Activated CD4-positive, alpha-beta memory T cell treated with anti-CD3 and anti-CD28 coated beads for 36 hours (primary cell): ENCODE measurements at regions not wholly inside any gene's neighbourhood (a gene's known extent, or its start where the extent isn't known, plus 50 kb on each side); places are given as distances from the start of the nearest gene placed in this dataset.

ENCODE experiments used
- CTCF ChIA-PET: fragments of 350-600 bp; sonication (Branson Sonifier 250); formaldehyde crosslinking; loops from one replicate; lab custom pipeline; 2021; ENCODE audit warnings: antibody characterized with exemption, inconsistent platforms; lab: Charles Lee
- POLR2A ChIA-PET: fragments of 350-600 bp; sonication (Branson Sonifier 250); formaldehyde crosslinking; loops from one replicate; lab custom pipeline; 2021; ENCODE audit warnings: antibody characterized with exemption; lab: Charles Lee
- DNase-seq: peaks from one replicate; pipeline ENCODE4 v3.0.0-alpha.2; 2020
- H3K27ac Mint-ChIP-seq: one replicate; pipeline ENCODE4 v1.8.0; 2021; ENCODE audit warnings: mixed read lengths
- H3K27me3 Mint-ChIP-seq: one replicate; pipeline ENCODE4 v1.8.0; 2021; ENCODE audit warnings: mixed read lengths
- H3K36me3 Mint-ChIP-seq: one replicate; pipeline ENCODE4 v1.8.0; 2021; ENCODE audit warnings: mixed read lengths
- H3K4me1 Mint-ChIP-seq: one replicate; pipeline ENCODE4 v1.8.0; 2021; ENCODE audit warnings: low read depth, mixed read lengths
- H3K4me3 Mint-ChIP-seq: one replicate; pipeline ENCODE4 v1.8.0; 2021; ENCODE audit warnings: mild to moderate bottlenecking, mixed read lengths
- H3K9me3 Mint-ChIP-seq: one replicate; pipeline ENCODE4 v1.8.0; 2021; ENCODE audit warnings: mixed read lengths
- intact Hi-C: fragments of 100-400 bp; cut with micrococcal nuclease; formaldehyde crosslinking; loops from one replicate; pipeline ENCODE4 v1.15.1; 2023

DNA sequence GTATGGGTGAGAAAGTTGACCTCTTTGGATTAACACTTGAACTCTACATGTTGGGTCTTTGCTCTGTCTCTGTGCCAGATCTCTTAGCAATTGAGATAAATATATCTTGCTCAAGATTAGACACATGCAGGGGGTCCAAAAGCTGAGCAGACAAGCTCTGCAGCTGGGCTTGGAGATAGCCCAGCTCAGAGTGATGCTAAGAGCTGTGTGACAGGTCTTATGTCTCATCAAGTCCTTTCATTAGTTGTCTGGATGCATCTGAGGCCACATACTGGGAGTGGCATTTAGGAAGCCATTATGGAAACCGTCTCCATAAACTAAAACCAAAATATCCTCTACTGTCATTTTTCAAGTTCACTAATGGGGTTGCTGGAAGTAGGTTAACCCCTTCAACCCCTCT, 289.4 kb upstream of the DUSP10 start:
- intact Hi-C loops, result no loop called here

DNA sequence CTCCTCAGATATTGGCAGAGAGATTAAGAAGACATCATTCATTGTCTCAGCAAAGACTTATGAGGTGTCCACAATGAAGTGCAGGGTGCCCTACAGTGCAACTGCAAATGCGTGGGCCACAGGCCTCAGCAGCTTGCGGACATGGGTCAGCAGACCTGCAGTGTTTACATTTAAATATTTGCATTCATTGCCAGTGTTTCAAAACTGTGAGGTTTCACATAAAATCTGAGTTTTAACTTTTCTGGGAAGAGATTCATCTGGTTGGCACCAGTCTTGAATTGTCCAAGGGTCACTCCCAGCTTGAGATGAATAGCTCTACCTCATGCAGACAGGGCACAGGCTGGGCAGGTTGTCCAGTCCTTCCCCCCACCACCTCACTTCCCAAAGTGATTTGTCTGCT, 286.8 kb upstream of the DUSP10 start:
- Mint-ChIP-seq H3K9me3 (no peaks in the 10 kb centered on the region), H3K36me3 (no peaks in the 10 kb centered on the region), H3K27me3 (no peaks in the 10 kb centered on the region), H3K4me3 (no peak overlapping the region), H3K4me1 (no peaks in the 10 kb centered on the region), H3K27ac (no peak overlapping the region)
- intact Hi-C loops, result no loop called here
- ChIA-PET CTCF (interaction anchor here (0.6 kb wide), 1 partner anchor 172 kb away, joined by 4 read pairs; no protein-coding TSS in a partner anchor), POLR2A (no interaction called here)
- DNase-seq, result no peak

More for the DNA sequence above, 289.4 kb upstream of the DUSP10 start:
- Mint-ChIP-seq H3K9me3 (no peaks in the 10 kb centered on the region), H3K4me3 (no peak overlapping the region), H3K4me1 (no peaks in the 10 kb centered on the region), H3K27me3 (peaks cover 6% of the 10 kb centered on the region), H3K27ac (no peak overlapping the region), H3K36me3 (no peaks in the 10 kb centered on the region)
- ChIA-PET CTCF (interaction anchor here (0.7 kb wide), 1 partner anchor 554 kb away, joined by 3 read pairs; no protein-coding TSS in a partner anchor), POLR2A (no interaction called here)
- no peak for DNase-seq

DNA sequence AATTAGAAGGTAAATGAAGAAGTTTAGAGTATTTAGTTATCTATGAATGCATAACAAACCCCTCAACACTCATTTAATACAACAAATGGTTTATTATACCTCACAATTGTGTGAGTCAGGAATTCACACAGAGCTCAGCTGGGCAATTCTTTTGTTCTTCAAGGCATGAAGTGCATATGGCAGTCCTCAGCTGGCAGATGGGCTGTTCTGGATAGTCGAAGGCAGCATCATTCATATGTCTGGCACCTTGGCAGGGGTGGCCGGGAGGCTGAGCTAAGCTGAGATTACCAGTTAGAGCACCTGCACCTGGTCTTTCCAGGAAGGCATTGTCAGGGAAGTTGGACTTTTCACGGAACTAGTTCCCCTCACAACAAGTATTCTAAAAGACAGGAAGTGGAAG, 286.2 kb upstream of the DUSP10 start:
- no peak overlapping the region for H3K27ac Mint-ChIP-seq
- no peak overlapping the region for H3K4me3 Mint-ChIP-seq
- no peaks in the 10 kb centered on the region for H3K9me3 Mint-ChIP-seq
- ChIA-PET POLR2A (no interaction called here), CTCF (interaction anchor here (0.6 kb wide), 1 partner anchor 173 kb away, joined by 4 read pairs; no protein-coding TSS in a partner anchor)
- intact Hi-C loops, result no loop called here
- no peaks in the 10 kb centered on the region for H3K27me3 Mint-ChIP-seq
- no peaks in the 10 kb centered on the region for H3K4me1 Mint-ChIP-seq
- no peaks in the 10 kb centered on the region for H3K36me3 Mint-ChIP-seq
- DNase-seq, result no peak

DNA sequence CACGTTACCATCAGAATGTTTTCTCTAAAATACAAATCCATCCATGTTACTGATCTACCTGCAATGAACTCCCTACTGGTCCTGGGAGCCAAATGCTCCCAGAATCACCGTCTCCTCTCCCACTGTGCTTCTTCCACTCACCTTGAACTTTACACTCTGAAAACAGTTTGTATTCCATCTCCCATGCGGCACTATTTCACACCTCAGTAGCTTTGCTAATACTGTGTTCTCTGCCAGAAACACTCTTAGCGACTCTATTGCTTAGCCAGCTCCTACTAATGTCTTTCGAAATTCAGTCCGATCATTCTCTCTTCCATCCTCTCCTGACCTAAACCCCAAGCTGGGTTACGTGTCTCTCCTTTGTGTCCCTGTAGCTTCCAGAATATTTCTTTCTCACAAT, 284.4 kb upstream of the DUSP10 start:
- H3K27me3 Mint-ChIP-seq, result no peaks in the 10 kb centered on the region
- no peak for DNase-seq
- no peaks in the 10 kb centered on the region for H3K36me3 Mint-ChIP-seq
- intact Hi-C loops, result no loop called here
- POLR2A ChIA-PET, result no interaction called here
- no peaks in the 10 kb centered on the region for H3K4me1 Mint-ChIP-seq
- no peak overlapping the region for H3K27ac Mint-ChIP-seq
- no peaks in the 10 kb centered on the region for H3K9me3 Mint-ChIP-seq
- CTCF ChIA-PET, result no interaction called here
- no peak overlapping the region for H3K4me3 Mint-ChIP-seq

DNA sequence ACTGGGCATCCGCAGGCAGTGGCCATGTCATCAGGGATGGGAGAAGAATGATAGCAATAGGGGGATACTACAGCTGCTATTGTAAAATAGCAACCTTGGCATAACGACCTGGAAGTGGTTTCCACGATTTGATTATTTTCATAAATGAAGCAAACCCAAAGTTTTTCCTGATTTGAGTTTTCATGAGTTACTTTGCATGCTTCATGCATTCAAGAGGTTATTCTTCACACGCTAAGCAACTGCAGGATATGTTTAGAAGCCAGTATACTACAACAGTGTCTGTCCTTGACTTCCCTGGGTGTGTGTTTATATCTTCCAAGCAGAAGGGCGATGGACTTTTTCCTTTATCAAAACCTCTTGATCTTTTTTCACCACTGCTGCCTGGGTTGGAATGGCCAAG, 281.1 kb upstream of the DUSP10 start:
- intact Hi-C loops, result no loop called here
- no peak overlapping the region for H3K4me3 Mint-ChIP-seq
- POLR2A ChIA-PET, result no interaction called here
- no peaks in the 10 kb centered on the region for H3K36me3 Mint-ChIP-seq
- no peak overlapping the region for H3K27ac Mint-ChIP-seq
- H3K9me3 Mint-ChIP-seq, result no peaks in the 10 kb centered on the region
- CTCF ChIA-PET, result no interaction called here
- DNase-seq, result no peak
- no peaks in the 10 kb centered on the region for H3K4me1 Mint-ChIP-seq
- no peaks in the 10 kb centered on the region for H3K27me3 Mint-ChIP-seq

DNA sequence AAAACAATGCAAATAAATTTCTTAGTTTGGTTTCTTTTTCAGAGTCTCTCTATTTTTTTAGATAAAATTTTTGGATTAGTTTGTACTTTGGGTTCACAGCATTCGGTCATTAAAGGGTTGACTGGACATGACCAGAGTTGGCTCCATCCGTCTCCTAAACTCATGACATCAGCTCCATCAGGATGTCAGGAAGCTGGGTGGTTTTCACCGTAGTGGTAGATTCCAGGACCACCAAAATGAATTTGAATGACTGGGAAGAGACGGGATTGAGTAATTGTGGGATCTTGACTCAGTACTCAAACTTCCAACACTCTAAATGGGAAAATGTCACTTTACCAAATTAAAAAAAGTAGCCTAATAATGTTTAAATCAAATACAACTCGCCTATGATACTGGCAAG, 279.2 kb upstream of the DUSP10 start:
- Mint-ChIP-seq H3K4me1 (no peaks in the 10 kb centered on the region), H3K36me3 (no peaks in the 10 kb centered on the region), H3K27me3 (no peaks in the 10 kb centered on the region), H3K4me3 (no peak overlapping the region), H3K27ac (no peak overlapping the region), H3K9me3 (no peaks in the 10 kb centered on the region)
- POLR2A ChIA-PET, result interaction anchor here (0.7 kb wide), 1 partner anchor 226 kb away, joined by 3 read pairs; no protein-coding TSS in a partner anchor
- intact Hi-C loops, result no loop called here
- CTCF ChIA-PET, result interaction anchor here (1.0 kb wide), 1 partner anchor 606 kb away, joined by 3 read pairs; no protein-coding TSS in a partner anchor
- DNase-seq, result no peak

DNA sequence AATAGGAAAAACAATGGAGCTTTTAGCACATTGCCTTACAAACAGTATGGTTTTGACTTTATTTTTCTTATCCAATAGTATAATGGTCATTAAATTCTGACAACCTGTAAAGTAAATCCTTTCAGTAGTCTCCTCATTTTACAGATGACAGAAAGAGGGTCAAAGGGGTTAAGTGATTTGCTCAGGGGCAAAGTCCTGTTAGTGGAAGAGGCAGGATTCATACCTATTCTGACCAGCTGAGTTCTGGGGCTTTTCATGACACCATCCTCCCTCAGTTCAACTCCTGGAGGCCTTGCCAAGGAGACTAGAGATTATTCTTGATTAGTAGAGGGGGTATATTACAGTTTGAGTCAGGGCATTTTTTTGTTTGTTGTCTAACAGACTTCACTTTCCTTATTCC, 278.7 kb upstream of the DUSP10 start:
- H3K36me3 Mint-ChIP-seq, result no peaks in the 10 kb centered on the region
- intact Hi-C loops, result no loop called here
- H3K4me3 Mint-ChIP-seq, result no peak overlapping the region
- H3K27ac Mint-ChIP-seq, result no peak overlapping the region
- ChIA-PET CTCF (interaction anchor here (1.0 kb wide), 1 partner anchor 606 kb away, joined by 3 read pairs; no protein-coding TSS in a partner anchor), POLR2A (no interaction called here)
- H3K27me3 Mint-ChIP-seq, result no peaks in the 10 kb centered on the region
- no peaks in the 10 kb centered on the region for H3K4me1 Mint-ChIP-seq
- H3K9me3 Mint-ChIP-seq, result no peaks in the 10 kb centered on the region
- DNase-seq, result no peak

DNA sequence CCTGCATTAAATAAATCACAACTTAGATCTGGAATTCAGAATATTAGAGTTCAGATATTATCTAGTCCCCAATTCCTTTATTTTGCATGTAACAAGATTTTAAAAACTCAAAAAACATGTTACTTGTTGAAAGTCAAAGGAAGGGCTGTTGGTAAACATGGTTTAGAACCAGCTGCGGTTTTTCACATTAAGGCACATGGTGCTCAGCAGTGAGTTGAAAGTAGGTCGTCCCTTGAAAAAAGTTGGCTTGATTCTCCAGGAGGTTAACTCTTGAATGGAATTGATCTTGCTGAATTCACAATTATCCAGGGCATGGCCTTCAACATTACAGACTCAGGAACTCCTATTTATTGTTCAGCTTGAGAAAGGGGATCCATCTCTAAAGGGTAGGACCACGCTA, 277.1 kb upstream of the DUSP10 start:
- DNase-seq, result no peak
- H3K27me3 Mint-ChIP-seq, result no peaks in the 10 kb centered on the region
- H3K4me1 Mint-ChIP-seq, result no peaks in the 10 kb centered on the region
- CTCF ChIA-PET, result no interaction called here
- no peaks in the 10 kb centered on the region for H3K9me3 Mint-ChIP-seq
- intact Hi-C loops, result no loop called here
- no peak overlapping the region for H3K27ac Mint-ChIP-seq
- POLR2A ChIA-PET, result no interaction called here
- no peak overlapping the region for H3K4me3 Mint-ChIP-seq
- H3K36me3 Mint-ChIP-seq, result no peaks in the 10 kb centered on the region

DNA sequence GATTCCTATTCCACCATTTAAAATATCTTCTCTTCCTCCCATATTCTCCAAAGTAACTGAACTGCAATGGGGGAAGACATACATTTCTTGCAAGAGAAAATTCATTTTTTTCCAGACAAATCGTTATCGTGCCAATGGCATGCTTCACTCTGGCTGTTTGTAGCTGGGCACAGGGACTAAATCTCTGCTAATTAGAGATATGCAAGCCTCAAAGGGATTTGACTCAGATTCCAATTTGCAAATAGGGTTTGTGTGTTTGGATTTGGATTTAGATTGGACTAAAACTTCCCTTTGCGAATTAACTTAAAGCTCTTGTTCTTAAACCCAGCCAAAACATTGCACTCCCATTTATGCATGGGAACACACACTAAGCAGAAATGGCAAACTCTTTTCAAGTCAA, 276.2 kb upstream of the DUSP10 start:
- no peaks in the 10 kb centered on the region for H3K36me3 Mint-ChIP-seq
- H3K27ac Mint-ChIP-seq, result no peak overlapping the region
- H3K4me3 Mint-ChIP-seq, result no peak overlapping the region
- no peaks in the 10 kb centered on the region for H3K27me3 Mint-ChIP-seq
- ChIA-PET POLR2A (no interaction called here), CTCF (no interaction called here)
- no peaks in the 10 kb centered on the region for H3K4me1 Mint-ChIP-seq
- no peaks in the 10 kb centered on the region for H3K9me3 Mint-ChIP-seq
- intact Hi-C loops, result no loop called here
- DNase-seq, result no peak

DNA sequence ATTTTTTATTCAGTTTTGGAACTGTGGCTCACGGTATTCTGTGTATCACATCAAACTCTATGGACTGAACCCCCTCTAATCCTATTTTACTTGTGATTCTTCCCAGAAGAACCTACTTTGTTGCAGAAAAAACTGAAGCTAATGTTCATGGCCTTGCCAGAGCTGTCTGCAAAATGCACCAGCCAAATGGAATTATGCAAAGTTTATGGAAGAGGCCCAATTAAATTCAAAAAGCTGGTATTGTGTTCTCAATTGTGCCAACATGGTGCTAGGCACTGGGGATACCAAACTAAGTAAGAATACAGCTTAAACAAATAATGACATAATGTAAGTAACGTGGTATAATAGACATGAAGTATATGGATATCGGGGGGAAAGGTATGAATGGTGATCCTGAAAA, 273.8 kb upstream of the DUSP10 start:
- no peak for DNase-seq
- Mint-ChIP-seq H3K36me3 (no peaks in the 10 kb centered on the region), H3K9me3 (no peaks in the 10 kb centered on the region), H3K27me3 (no peaks in the 10 kb centered on the region), H3K4me3 (no peak overlapping the region), H3K27ac (no peak overlapping the region), H3K4me1 (no peaks in the 10 kb centered on the region)
- intact Hi-C loops, result no loop called here
- ChIA-PET CTCF (interaction anchor here (1.2 kb wide), 1 partner anchor 440 kb away, joined by 4 read pairs; no protein-coding TSS in a partner anchor), POLR2A (no interaction called here)

DNA sequence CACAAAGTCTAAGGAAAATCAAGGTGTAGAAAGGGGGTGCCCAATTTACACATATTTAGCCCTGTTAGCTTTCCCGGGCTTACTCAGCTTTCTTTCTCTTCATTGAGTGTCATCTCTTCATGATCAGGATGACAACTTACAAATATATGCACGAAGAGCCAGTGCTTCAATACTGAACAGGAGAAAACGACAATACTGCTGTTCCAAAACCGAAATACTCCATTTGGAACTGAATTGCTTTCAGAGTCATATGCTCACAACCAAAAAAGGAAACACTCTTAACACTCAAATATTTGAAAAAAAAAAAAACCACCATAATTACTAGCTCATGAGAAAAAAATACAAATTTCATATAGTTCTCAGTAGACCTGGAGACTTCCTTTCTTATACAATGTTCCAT, 272.1 kb upstream of the DUSP10 start:
- no peaks in the 10 kb centered on the region for H3K27me3 Mint-ChIP-seq
- CTCF ChIA-PET, result no interaction called here
- POLR2A ChIA-PET, result interaction anchor here (0.6 kb wide), 1 partner anchor 441 kb away, joined by 3 read pairs; no protein-coding TSS in a partner anchor
- DNase-seq, result no peak
- H3K9me3 Mint-ChIP-seq, result no peaks in the 10 kb centered on the region
- intact Hi-C loops, result no loop called here
- no peak overlapping the region for H3K4me3 Mint-ChIP-seq
- no peaks in the 10 kb centered on the region for H3K36me3 Mint-ChIP-seq
- H3K27ac Mint-ChIP-seq, result no peak overlapping the region
- no peaks in the 10 kb centered on the region for H3K4me1 Mint-ChIP-seq

DNA sequence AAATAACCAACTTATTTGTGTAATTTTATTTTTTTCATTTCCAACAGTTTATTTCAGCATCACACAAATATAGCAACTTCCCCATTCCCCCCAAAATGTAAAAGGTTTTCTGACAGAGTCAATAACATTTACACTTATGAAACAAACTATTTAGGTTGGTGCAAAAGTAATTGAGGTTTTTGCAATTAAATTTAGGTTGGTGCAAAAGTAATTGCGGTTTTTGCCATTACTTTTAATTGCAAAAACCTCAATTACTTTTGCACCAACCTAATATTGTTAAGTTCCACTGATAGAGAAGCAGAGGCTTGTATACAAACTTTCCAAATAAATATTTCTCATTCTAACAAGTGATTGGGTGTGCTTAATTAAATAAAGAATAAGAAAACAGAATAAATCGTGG, 270.9 kb upstream of the DUSP10 start:
- Mint-ChIP-seq H3K9me3 (no peaks in the 10 kb centered on the region), H3K27ac (no peak overlapping the region), H3K4me3 (no peak overlapping the region), H3K36me3 (no peaks in the 10 kb centered on the region), H3K4me1 (no peaks in the 10 kb centered on the region), H3K27me3 (no peaks in the 10 kb centered on the region)
- ChIA-PET CTCF (no interaction called here), POLR2A (no interaction called here)
- intact Hi-C loops, result no loop called here
- no peak for DNase-seq

DNA sequence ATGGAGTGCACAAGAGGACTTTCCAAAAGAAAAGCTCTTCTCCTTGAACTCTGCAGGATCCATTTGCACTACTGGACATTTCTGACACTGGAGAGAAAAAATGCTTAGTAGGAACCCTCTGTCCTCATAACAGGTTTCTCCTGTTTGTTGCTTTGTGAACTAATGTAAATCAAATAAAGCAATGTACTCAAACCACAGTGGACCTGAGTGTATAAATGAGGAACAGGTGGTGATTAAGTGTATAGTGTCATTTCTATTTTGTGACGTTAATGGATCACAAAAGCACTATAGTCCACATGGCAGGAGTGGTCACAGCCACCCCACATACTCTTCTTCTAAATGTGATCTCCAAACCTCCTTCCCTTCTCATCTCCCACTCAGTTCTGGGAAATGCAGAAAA, 268.4 kb upstream of the DUSP10 start:
- no peak overlapping the region for H3K4me3 Mint-ChIP-seq
- DNase-seq, result no peak
- CTCF ChIA-PET, result interaction anchor here (0.8 to 1.5 kb wide), 6 partner anchors 18 to 532 kb away, joined by 3 to 13 read pairs (median 4); partner anchors contain the start of gene DUSP10
- intact Hi-C loops, result no loop called here
- POLR2A ChIA-PET, result no interaction called here
- no peaks in the 10 kb centered on the region for H3K9me3 Mint-ChIP-seq
- no peaks in the 10 kb centered on the region for H3K4me1 Mint-ChIP-seq
- no peak overlapping the region for H3K27ac Mint-ChIP-seq
- no peaks in the 10 kb centered on the region for H3K36me3 Mint-ChIP-seq
- H3K27me3 Mint-ChIP-seq, result no peaks in the 10 kb centered on the region
